Osteoblast (primary cell): ENCODE measurements at regions not wholly inside any gene's neighbourhood (a gene's known extent, or its start where the extent isn't known, plus 50 kb on each side); places are given as distances from the start of the nearest gene placed in this dataset.
A peak's percentile ranks its signal among the peaks of the same experiment; 100 is the strongest.

Source experiments
- DNase-seq: peaks from one replicate; pipeline ENCODE4 v3.0.0; 2011; ENCODE audit warnings: low spot score, mixed read lengths; ENCODE audit not compliant: insufficient read length; ENCODE audit errors: missing footprints
- H2AFZ ChIP-seq: 2 replicates; pipeline ENCODE4 v1.6.0; 2011; ENCODE audit warnings: mild to moderate bottlenecking, low read length
- H3K27ac ChIP-seq: 2 replicates; pipeline ENCODE4 v1.5.1; 2011; ENCODE audit warnings: mild to moderate bottlenecking, low read depth, low read length, moderate library complexity
- H3K27me3 ChIP-seq: 2 replicates; pipeline ENCODE4 v1.6.0; 2012; ENCODE audit warnings: mild to moderate bottlenecking, control low read depth, inconsistent platforms, low read length, moderate library complexity; ENCODE audit not compliant: insufficient read depth
- H3K36me3 ChIP-seq: 2 replicates; pipeline ENCODE4 v1.5.1; 2011; ENCODE audit warnings: mild to moderate bottlenecking, low read length, control low read depth, moderate library complexity; ENCODE audit not compliant: insufficient read depth
- H3K4me1 ChIP-seq: 2 replicates; pipeline ENCODE4 v1.5.1; 2011; ENCODE audit warnings: mild to moderate bottlenecking, low read length, control low read depth, moderate library complexity; ENCODE audit not compliant: insufficient read depth
- H3K4me2 ChIP-seq: 2 replicates; pipeline ENCODE4 v1.6.0; 2011; ENCODE audit warnings: mild to moderate bottlenecking, low read length; ENCODE audit not compliant: insufficient read depth
- H3K4me3 ChIP-seq: fragments of 200-600 bp; sonication (generic); 3 replicates; pipeline ENCODE4 v1.5.1; 2012; ENCODE audit warnings: mild to moderate bottlenecking, low read length, inconsistent platforms; ENCODE audit not compliant: insufficient read depth
- H3K79me2 ChIP-seq: 2 replicates; pipeline ENCODE4 v1.6.0; 2012; ENCODE audit warnings: mild to moderate bottlenecking, low read length, control low read depth, inconsistent platforms; ENCODE audit not compliant: insufficient read depth
- H3K9me3 ChIP-seq: 2 replicates; pipeline ENCODE4 v1.5.1; 2011; ENCODE audit warnings: low read depth, low read length, control low read depth
- H4K20me1 ChIP-seq: 2 replicates; pipeline ENCODE4 v1.6.0; 2012; ENCODE audit warnings: mild to moderate bottlenecking, low read length, control low read depth; ENCODE audit not compliant: insufficient read depth
- CTCF ChIP-seq: IDR thresholded peaks from 2 replicates; pipeline ENCODE4 v1.5.1; 2011; ENCODE audit warnings: mild to moderate bottlenecking, low read depth, low read length, moderate library complexity; ENCODE audit errors: extremely low read depth

GRCh38 chr13:73922493-73923393 is 211.5 kb downstream of the KLF12 start:
- DNase-seq = peak; percentile 74
- H3K79me2 ChIP-seq = peaks cover 92% of the 10 kb centered on the region
- H3K9me3 ChIP-seq = no peaks in the 10 kb centered on the region
- H3K4me3 ChIP-seq = no peak overlapping the region
- H3K4me2 ChIP-seq = peak overlapping the region; percentile 22
- no peaks in the 10 kb centered on the region for H3K27me3 ChIP-seq
- peaks cover 8% of the 10 kb centered on the region for H3K36me3 ChIP-seq
- peak overlapping the region; percentile 70 for H3K27ac ChIP-seq
- peaks cover 21% of the 10 kb centered on the region for H3K4me1 ChIP-seq
- TF ChIP-seq CTCF = no peak
- peaks cover 27% of the 10 kb centered on the region for H4K20me1 ChIP-seq
- no peak overlapping the region for H2AFZ ChIP-seq

GRCh38 chr13:73918691-73919090 is 215.5 kb downstream of the KLF12 start:
- H3K36me3 ChIP-seq = no peaks in the 10 kb centered on the region
- H4K20me1 ChIP-seq = peaks cover 23% of the 10 kb centered on the region
- no peak for TF ChIP-seq CTCF
- no peak overlapping the region for H2AFZ ChIP-seq
- peaks cover 92% of the 10 kb centered on the region for H3K79me2 ChIP-seq
- H3K9me3 ChIP-seq = no peaks in the 10 kb centered on the region
- no peak overlapping the region for H3K27ac ChIP-seq
- no peak overlapping the region for H3K4me3 ChIP-seq
- DNase-seq = no peak
- no peak overlapping the region for H3K4me2 ChIP-seq
- peaks cover 32% of the 10 kb centered on the region for H3K4me1 ChIP-seq
- H3K27me3 ChIP-seq = no peaks in the 10 kb centered on the region

GRCh38 chr13:73913751-73914518 is 220.3 kb downstream of the KLF12 start:
- Histone ChIP-seq H3K4me3 (peak overlapping the region; percentile 39), H4K20me1 (peaks cover 11% of the 10 kb centered on the region), H3K4me1 (peaks cover 30% of the 10 kb centered on the region), H2AFZ (no peak overlapping the region), H3K36me3 (no peaks in the 10 kb centered on the region), H3K4me2 (peak overlapping the region; percentile 76), H3K27ac (peak overlapping the region; percentile 90), H3K9me3 (no peaks in the 10 kb centered on the region), H3K79me2 (peaks cover 90% of the 10 kb centered on the region), H3K27me3 (no peaks in the 10 kb centered on the region)
- no peak for TF ChIP-seq CTCF
- DNase-seq = peak; percentile 9
